GM12865 (cell line): ENCODE measurements at regions not wholly inside any gene's neighbourhood (a gene's known extent, or its start where the extent isn't known, plus 50 kb on each side); places are given as distances from the start of the nearest gene placed in this dataset.

Experiments
- DNase-seq: peaks from one replicate; pipeline ENCODE4 v3.0.0; 2010; ENCODE audit warnings: low read depth
- H3K4me3 ChIP-seq: 2 replicates; pipeline ENCODE4 v1.5.1; 2011; ENCODE audit warnings: mild to moderate bottlenecking, low read depth, low read length, control low read depth
- CTCF ChIP-seq: IDR thresholded peaks from 2 replicates; pipeline ENCODE4 v1.5.1; 2011; ENCODE audit warnings: low read length, control low read depth, low read depth, inconsistent platforms; ENCODE audit not compliant: insufficient read depth; ENCODE audit errors: missing control alignments

GRCh38 chr4:20493761-20494353 is 206.4 kb upstream of the PACRGL start:
- H3K4me3 ChIP-seq: no peak overlapping the region
- DNase-seq: no peak
- TF ChIP-seq CTCF: no peak

- H3K4me3 ChIP-seq: no peak overlapping the region
- no peak for TF ChIP-seq CTCF
- DNase-seq: no peak
Measured at GRCh38 chr4:20496068-20496467, 204.2 kb upstream of the PACRGL start.

- no peak for DNase-seq
- no peak for TF ChIP-seq CTCF
- no peak overlapping the region for H3K4me3 ChIP-seq
Measured at GRCh38 chr4:20504146-20504545, 196.1 kb upstream of the PACRGL start.

- TF ChIP-seq CTCF: no peak
- no peak overlapping the region for H3K4me3 ChIP-seq
- DNase-seq: no peak
Measured at GRCh38 chr4:20505927-20506326, 194.3 kb upstream of the PACRGL start.

- TF ChIP-seq CTCF: no peak
- no peak for DNase-seq
- no peak overlapping the region for H3K4me3 ChIP-seq
Measured at GRCh38 chr4:20506827-20507226, 193.4 kb upstream of the PACRGL start.

- DNase-seq: no peak
- no peak for TF ChIP-seq CTCF
- no peak overlapping the region for H3K4me3 ChIP-seq
Measured at GRCh38 chr4:20509315-20509714, 190.9 kb upstream of the PACRGL start.

GRCh38 chr4:20512033-20512792 is 188.0 kb upstream of the PACRGL start:
- no peak for TF ChIP-seq CTCF
- H3K4me3 ChIP-seq: no peak overlapping the region
- DNase-seq: no peak
